Superior temporal gyrus (tissue), 1 donor: ENCODE measurements at regions not wholly inside any gene's neighbourhood (a gene's known extent, or its start where the extent isn't known, plus 50 kb on each side); places are given as distances from the start of the nearest gene placed in this dataset.

ENCODE experiments used
- DNase-seq: peaks from one replicate; pipeline ENCODE4 v3.0.0-alpha.2; 2016; ENCODE audit errors: extremely low spot score

DNA sequence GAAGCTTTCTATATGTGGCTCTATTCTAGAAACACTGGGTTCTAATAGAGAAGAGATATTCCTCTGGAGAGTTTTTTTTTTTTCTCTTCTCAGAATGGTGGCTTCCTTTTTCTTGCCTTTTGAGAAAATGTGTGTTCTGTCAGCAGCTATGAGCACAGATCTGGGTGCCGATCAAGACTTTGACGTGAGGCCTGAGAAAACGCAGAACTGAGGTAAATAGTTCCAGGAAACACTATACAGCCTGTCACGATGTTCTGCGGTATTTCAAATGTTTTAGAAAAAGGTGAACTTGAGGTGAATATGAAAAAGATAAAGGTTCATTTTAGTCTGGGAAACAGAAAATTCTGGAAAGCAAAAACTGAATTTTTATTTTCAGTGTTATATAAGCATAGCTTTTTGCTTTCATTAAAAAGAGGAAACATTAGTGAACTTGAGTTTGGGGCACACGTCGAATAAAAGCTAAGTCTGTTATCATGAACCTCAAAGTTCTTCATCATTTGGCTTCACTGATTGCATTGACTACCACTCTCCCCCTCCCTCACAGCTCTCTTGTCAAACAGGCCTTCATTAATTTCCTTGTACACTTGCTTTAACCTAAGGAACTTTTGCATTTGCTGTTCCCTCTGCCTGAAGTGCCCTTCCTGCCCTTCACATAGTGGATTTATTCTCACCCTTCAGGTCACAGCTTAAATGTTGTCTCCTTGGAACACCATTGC, 265.1 kb downstream of the NFKBIZ start:
- no peak for DNase-seq

DNA sequence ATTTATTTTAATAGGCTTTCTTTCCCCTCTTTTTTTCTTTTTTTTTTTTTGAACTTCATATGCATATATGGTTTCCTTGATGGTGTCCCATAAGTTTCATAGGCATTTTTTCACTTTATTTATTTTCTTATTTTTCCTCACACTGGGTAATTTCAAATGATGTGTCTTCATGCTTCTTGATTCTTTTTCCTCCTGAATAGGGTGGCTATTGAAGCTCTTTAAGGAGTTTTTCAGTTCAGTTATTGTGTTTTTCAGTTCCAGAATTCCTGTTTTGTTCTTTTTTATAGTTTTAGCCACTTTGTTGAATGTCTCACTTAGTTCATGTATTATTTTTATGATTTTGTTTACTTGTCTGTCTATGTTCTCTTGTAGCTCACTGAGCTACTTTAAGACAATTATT, 273.2 kb downstream of the NFKBIZ start:
- no peak for DNase-seq

DNA sequence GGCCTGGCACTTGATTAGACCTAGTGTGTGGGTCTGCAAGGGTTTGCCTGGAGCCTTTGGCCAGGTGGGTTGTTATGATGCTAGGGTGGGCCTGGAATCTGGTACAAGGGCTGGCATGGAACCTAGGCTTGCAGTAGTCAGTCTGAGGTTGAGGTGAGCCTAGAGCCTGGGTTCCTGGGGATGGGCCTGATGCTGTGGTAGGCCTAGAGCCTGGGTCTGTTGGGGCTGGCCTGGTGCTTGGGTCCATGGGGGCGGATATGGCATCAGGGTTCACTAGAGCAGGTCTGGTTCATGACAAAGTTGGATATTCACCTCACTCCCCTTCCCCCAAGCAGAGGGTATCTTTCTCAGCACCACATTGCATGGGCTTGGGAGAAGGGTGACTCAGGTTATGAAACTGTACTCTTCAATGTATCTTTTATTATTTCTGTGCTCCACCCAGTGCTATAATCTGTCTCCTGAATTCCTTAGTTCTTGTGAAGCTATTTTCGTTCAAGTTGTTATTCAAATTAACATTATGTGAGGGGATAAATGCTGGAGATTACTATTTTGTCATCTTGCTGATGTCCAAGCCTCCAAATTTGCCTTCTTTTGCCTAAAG, 274.4 kb downstream of the NFKBIZ start:
- no peak for DNase-seq

DNA sequence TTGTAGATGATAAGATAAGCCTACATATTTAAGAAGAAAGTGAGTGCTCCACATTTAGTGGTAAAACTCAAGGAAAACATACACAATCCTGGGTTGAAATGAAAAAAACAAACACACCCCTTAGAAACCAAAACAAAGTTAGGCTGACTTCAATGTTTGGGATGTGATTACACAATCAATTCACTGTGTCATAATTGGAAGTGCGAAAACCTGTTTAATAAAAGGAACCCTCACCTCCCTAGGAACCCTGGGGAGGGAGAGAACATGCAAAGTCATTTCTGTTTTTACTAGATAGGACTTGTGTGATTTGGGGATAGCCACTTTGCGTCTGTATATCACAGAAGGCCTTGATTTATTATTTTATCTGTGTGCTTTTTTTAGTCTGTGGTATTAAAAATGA, 275.0 kb downstream of the NFKBIZ start:
- no peak for DNase-seq

DNA sequence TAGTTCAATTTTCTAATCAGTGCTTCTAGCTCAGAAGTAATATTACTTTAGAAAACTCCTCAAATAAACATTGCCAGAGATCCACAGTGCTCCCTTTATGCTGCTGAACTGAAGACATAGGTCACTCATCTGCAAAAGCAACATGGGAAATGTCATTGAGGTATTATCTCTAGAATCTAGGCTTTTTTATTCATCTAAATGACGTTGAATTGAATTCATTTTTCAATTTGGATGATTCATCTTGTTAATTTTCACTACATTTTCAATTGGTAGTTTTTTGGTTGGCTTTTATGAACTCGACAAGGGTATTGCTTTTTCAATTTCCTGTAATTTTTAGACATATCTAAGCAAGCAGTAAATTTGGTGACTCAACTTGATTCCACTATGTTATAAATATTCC, 275.4 kb downstream of the NFKBIZ start:
- DNase-seq: no peak

DNA sequence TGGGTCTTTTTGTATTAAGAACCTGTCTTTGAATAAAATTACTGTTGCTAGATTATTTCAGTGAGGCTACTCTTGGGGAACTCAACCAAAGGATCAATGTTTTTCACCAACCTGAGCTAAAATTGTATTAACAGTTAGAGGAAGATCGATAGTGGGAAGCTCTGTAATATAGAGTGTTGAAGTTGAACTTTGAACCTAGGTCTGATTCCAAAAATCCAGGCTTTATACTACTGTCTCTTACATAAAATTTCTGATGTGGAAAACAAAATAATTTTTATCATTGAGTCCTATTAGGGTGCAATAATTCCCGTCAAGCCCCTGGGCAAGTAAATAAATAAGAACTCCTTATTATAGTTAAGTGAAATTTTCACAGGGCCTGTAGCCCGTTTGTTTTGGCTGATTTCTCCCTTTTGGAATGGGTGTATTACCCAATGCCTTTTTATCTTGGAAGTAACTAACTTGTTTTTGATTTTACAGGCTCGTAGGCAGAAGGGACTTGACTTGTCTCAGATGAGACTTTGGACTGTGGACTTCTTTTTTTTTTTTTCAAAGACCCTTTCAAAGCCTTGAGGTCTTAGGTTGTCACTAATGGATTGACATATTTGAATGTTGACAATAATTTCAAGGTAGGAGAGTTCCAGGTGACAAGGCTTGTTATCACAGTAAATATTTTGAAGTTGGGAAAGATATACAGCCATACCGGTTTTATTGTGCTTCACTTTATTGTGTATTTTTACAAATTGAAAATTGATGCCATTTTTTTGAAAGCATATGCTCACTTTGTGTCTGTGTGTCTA, 276.1 kb downstream of the NFKBIZ start:
- no peak for DNase-seq

DNA sequence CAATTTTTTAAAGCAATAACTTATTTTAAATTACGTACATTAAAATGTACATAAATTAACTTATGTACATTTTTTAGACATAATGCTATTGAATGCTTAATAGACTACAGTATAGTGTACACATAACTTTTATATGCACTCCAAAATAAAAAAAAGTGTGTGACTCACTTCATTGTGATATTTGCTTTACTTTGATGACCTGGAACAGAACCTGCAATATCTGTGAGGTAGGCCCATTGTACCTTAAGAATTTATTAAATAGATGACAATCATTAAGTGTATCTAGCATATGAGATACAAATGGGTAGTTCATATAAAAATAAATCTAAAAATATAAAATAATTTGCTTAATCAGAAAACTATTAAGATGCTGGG, 276.7 kb downstream of the NFKBIZ start:
- DNase-seq: no peak

DNA sequence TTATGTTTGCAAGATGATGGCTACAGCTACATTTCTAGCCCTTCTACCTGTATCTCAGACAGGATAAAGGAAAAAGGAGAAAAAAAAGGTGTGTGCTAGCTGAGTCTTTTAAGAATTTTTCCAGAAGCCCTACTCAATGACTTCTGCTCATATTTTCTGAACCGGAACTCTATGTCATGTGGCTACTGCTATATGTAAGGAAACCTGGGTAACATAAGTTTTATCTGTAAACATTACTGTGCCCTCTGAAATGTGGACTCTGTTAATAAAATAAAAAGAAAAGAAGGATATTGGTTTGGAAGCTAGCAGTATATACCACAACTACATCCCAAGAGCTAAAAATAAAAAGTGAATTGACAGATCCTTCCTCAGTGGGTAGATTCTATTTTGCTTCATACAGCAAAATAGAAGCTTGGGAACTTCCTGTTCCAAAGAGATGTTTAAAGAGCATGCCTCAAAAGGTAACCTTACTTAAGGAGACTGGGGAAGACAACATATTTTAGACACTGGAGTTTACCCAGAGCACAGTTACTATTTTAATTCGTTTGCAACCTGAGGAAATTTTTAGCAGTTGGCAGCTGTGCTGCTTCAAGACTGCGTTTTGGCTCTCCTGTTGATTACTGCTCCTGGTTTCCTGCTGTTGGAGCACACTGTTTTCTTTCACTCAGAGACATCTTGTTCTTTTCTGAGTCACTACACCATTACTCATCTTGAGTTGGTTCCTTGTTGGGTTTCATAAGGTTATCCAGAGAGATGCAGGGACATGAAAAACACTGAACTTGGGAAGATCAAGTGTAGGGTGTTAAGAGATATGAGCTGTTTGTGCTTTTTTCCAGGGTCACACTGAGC, 280.7 kb downstream of the NFKBIZ start:
- peak; percentile 69 for DNase-seq

DNA sequence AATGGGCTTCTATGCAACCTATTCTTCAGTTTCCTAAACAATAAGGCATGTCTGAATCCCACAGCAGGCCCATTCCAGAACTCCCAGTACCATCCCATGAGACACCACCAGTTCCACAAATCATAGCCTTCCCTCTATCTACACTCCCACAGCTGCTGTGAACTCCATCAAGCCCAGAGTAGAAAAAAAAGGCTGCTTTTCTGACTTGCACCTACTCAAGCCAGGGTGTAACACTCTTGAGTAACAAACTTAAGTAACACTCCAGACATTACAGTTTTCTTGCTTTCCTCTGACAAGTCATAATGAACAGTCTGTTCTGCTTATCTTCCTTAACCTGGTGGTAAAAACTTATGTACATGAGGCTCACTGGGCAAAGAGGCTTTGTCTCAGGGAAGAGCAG, 283.1 kb downstream of the NFKBIZ start:
- DNase-seq: no peak

DNA sequence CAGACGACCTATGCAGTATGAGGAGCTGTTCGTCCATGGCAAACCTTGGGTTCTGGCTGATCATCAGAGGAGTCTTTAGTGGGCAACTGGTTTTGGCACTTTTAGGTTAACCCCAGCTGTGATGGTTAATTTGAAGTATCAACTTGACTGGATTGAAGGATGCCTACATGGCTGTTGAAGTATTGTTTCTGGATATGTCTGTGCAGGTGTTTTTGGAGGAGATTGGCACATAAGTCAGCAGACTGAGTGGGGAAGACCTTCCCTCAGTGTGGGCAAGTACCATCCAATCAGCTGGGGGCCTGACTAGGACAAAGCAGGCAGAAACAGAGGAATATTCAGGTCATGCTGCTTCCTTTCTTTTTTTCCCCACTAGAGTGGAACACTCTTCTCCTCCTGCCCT, 284.1 kb downstream of the NFKBIZ start:
- DNase-seq: no peak

DNA sequence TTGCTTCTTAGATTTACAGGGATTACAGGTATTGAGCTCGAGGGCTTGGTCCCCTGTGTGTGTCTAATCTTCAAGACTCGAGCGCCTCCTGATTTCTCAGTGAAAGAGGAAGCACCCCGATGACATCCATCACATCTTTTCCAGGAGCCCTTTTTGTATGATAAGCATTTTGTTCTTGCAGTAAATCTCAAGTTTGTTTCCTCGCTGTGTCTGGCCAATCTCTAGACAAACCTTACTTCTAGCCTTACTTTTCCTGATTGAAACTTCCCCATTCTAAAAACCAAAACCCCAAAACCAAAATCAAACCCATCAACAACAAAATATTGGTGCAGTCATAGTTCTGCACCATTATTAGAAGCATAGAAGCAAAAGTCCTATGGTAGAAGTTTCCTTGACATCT, 286.0 kb downstream of the NFKBIZ start:
- no peak for DNase-seq

DNA sequence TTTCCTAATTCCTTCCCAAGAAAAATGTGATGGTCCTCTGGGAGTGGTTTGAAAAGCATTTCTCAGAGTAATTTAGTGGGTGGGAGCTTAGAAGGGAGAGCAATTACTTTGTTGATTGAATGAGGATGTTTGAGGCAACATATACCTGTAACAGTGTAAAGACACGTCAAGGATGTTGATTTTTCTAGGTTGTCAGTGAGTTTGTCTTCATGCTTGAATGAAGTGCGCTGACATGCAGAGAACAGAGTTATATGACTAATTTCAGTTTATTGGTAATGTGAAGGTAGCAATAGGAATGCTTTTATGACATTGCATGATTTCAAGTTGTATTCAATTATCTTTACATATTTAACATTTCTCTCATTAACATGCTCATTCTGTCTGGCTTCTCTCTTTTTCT, 286.9 kb downstream of the NFKBIZ start:
- no peak for DNase-seq

DNA sequence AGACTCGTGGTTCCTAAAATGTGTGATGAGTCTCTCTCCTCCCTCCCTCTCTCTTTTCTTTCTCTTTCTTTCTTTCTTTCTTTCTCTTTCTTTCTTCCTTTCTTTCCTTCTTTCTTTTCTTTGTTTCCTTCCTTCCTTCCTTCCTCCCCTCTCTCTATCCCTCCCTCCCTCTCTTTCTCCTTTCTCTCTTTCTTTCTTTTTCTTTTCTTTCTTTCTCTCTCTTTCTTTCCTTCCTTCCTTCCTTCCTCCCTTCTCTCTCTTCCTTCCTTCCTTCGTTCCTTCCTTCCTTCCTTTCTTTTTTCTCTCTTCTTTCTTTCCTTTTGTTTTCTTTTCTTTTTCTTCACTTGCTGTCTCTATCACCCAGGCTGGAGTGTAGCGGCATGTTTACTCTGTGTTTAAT, 290.8 kb downstream of the NFKBIZ start:
- DNase-seq: no peak

DNA sequence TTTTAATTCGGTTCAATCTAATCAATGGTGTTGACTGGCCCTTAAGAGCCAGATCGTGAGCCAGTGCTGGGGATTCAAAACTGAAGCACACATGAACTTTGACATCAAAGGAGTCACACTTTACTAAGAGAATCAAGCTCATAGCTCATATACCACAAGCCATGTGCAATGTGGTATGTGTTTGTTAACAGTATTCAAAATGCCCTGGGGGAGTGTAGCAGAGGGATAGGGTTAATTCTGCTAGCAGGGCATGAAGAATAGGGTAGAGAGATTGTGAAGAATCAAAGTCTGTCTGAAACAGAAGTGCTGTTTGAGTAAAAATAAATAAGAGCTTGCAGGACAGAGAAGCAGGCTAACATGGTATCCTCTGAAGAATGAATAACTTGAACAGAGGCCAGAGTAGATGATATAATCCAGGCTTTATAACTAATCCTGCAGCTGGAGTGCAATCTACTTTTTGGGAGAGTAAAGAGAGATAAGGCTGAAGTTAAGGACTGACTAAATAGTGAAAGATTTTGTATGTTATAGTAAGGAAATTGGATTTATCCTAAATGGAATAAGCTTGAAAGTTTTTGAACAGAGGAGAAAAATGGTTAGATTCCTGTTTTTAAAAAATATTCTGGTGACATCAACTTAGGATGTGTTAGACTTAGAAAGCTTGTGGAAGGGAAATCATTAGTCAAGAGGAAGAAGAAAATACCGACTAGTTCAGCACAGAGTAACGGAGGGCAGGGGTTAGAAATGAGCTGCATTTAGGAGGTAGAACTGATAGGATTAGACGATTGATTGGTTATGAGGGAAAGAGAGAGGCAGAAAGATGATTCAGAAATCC, 292.0 kb downstream of the NFKBIZ start:
- DNase-seq: no peak

DNA sequence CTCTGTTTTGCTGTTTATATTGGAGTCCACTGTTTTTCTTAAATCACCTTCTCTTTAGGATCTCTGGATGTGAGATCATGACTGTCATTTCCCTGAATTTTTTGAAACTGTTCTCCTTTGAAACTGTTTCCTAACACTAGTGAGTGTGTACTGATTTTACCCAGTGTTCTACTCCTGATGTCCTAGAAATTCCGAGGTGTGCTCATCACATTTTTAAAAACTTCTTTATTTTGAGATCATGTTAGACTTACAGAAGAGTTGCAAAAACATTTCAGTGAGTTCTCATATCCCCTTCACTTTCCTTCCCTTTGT, 292.6 kb downstream of the NFKBIZ start:
- DNase-seq: no peak

DNA sequence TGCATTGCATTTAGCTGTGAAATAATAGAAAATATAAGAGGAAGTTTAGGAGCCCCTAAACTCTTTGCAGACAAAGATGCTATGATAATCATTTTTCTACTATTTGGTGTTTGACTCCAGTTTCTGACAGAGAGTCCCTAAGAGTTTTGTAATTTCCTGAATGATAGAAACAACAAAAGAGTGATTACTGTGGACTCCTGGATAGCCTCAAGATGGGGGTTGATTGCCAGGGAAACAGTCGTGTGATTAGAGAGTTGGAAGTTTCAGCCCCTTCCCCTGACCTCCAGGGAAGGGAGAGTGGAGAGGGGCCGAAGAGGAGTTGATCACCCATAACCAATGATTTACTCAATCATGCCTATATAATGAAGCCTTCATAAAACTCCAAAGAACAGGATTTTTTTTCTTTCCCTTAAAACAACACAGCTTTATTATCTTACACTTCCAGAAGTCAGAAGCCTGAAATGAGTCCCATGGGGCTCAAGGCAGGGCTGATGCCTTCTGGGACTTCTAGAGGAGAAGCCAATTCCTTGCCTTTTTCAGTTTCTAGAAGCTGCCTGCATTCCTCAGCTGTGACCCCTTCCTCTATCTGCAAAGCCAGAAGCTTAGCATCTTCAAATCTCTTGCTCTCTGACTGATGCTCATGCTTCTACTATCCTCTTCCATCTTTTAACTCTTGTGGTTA, 292.3 kb upstream of the ZPLD1 start:
- DNase-seq: no peak

DNA sequence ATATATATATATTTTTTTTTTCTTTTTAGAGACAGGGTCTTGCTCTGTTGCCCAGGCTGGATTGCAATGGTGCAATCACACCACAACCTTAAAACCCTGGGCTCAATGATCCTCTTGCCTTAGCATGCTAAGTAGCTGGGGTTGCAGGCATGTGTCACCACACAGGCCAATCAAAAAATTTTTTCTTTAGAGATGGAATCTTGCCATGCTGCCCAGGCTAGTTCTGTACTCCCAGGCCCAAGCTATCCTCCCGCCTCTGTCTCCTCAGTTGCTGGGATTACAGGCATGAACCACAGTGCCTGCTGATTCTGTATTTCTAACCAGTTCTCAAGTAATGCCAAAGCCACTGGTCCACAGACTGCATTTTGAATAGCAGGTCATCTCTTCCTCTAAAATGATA, 291.3 kb upstream of the ZPLD1 start:
- no peak for DNase-seq

DNA sequence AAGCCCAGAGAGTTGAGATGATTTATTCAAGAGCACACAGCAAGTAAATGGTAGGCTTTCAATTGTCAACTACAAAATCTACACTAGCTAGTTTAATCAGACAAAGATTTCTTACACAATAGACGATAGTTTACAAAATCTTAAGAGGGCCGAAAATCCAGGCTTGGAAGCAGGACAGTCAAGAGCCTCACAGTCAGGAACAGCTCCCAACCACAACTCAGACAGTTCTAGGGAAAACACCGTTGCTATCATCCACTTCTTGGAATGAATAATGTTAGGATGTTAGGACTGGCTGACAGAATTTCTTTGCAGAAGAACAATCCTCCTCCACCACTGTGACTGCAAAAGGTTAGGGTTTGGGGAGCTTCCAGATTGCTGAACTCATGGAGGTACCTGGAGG, 290.8 kb upstream of the ZPLD1 start:
- no peak for DNase-seq

DNA sequence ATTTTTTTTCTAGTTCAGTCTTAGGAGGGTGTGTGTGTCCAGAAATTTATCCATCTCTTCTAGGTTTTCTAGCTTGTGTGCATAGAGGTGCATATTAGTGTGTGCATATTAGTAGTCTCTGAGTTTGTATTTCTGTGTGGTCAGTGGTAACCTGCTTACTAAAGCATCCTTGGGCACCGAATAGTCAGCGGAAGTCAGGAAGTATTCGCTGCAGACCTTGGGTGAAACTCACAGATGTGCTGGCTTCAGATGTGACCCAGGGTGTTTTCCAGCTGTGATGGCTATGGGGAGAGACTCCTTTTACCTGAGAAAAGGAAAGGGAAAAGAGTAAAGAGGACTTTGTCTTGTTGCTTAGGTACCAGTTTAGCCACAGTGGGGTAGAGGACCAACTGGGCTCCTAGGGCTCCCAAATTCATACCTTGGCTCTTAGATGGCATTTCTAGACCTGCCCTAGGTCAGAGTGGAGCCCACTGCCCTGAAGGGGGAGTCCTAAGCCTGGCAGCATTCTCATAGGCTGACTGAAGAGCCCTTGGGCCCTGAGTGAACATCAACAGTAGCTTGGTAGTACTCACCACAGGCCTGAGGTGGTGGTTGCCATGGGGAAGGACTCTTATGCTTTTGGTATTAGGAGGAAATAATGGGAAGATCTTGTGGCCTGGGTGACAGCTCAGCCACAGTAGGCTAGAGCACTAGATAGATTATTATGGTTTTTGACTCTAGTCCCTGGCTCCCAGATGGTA, 286.0 kb upstream of the ZPLD1 start:
- no peak for DNase-seq

DNA sequence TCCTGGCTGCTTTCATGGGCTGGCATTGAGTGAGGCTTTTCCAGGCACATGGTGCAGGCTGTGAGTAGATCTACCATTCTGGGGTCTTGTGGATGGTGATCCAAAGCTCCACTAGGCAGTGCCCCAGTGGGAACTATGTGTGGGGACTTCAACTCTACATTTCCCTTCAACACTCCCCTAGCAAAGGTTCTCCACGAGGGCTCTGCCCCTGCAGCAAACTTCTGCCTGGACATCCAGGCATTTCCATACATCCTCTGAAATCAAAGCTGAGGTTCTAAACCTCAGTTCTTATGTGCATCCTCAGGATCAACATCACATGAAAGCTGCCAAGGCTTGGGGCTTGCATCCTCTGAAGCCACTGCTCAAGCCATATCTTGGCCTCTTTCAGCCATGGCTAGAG, 282.9 kb upstream of the ZPLD1 start:
- DNase-seq: no peak
